ENCODE measurements at regions not wholly inside any gene's neighbourhood (a gene's known extent, or its start where the extent isn't known, plus 50 kb on each side); places are given as distances from the start of the nearest gene placed in this dataset.

DNA sequence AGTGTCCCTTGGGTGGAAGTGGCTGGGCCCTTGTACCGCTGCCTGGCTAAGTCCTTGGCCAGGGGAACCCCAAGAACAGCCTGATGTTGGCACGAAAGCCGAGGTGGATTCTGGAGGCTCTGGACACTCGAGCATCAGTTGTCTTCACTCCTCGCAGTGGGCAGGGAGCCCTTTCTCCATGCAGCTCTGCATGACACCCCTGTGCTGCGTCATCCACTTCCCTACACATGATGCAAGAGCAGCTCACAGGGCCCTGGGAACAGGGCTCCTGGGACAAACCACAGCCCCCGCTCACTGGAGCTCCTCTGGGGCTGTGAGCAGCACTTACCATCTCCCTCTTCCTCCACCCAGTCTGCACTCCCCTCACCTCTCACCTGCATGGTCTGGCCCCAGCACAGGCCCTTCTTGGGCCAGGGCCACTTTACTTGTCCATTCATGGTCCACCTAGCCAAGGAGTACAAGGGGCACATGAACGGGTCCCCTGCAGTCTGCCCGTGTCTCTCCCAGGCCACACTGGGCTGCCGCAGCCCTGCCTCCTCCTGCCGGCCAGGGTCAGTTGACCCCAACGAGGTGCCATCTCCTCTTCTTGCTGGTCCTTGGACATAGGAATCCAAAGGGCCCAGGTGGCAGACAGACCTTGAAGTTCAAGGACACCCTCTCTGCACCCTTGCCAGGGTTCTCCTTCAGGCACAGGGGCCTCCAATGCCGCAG is 66.5 kb downstream of the IGF2 start:
- Histone ChIP-seq H4K20me1 (ENCODE audit: insufficient read depth, low read length) (no peaks in the 10 kb centered on the region), H3K27ac (ENCODE audit: low read length) (no peak overlapping the region), H3K9me3 (ENCODE audit: insufficient read depth, low read length) (no peaks in the 10 kb centered on the region), H3K79me2 (ENCODE audit: low read length) (no peaks in the 10 kb centered on the region), H2AFZ (ENCODE audit: low read depth, low read length) (no peak overlapping the region), H3K27me3 (ENCODE audit: low read depth, low read length) (no peaks in the 10 kb centered on the region), H3K4me3 (ENCODE audit: low read length) (no peak overlapping the region), H3K4me1 (ENCODE audit: low read length) (no peaks in the 10 kb centered on the region), H3K4me2 (ENCODE audit: low read length) (no peak overlapping the region), H3K9ac (ENCODE audit: low read length) (no peak overlapping the region), H3K36me3 (replicated peaks; ENCODE audit: low read depth, low read length) (no peaks in the 10 kb centered on the region)
- TF ChIP-seq EZH2phosphoT487 (IDR thresholded peaks at IDR 0.05; ENCODE audit: low read depth): no peak
- TF ChIP-seq, protein P1, sequence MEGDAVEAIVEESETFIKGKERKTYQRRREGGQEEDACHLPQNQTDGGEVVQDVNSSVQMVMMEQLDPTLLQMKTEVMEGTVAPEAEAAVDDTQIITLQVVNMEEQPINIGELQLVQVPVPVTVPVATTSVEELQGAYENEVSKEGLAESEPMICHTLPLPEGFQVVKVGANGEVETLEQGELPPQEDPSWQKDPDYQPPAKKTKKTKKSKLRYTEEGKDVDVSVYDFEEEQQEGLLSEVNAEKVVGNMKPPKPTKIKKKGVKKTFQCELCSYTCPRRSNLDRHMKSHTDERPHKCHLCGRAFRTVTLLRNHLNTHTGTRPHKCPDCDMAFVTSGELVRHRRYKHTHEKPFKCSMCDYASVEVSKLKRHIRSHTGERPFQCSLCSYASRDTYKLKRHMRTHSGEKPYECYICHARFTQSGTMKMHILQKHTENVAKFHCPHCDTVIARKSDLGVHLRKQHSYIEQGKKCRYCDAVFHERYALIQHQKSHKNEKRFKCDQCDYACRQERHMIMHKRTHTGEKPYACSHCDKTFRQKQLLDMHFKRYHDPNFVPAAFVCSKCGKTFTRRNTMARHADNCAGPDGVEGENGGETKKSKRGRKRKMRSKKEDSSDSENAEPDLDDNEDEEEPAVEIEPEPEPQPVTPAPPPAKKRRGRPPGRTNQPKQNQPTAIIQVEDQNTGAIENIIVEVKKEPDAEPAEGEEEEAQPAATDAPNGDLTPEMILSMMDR (IDR thresholded peaks at IDR 0.05; ENCODE audit: low read depth, low read length): no peak

DNA sequence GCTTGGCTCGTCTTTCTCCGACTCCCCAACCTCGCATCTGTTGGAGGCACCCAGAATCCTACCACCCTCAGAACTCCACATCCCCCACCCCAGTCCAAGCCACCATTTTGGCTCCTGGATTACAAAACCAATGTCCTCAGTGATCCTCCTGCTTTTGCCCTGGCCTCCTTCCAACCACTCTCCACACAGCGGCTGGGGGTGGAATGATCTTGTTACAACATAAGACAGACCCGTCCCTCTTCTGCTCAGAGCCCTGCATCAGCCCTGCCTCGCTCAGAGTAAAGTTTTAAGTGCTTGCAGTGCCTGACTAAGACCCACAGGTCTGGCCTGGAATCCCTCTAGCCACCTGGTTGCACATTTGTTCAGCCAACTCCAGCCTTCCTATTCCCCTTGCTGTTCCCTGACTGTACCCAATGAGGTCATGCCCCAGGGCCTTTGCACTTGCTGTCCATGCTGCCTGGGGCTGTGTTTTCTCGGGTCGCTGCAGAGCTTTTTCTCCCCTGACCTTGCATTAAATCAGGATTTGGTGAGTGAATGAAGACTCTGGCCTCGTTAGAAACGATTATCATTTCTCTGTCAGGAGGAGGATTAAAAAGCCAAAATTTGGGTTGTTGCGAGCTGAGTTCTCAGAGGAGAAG is 67.3 kb downstream of the IGF2 start:
- Histone ChIP-seq H3K27me3 (ENCODE audit: low read depth, low read length) (0 out of 2 replicates have a peak, but pooled peaks cover 3% of the 10 kb centered on the region), H2AFZ (ENCODE audit: low read depth, low read length) (no peak overlapping the region), H3K4me2 (ENCODE audit: low read length) (no peak overlapping the region), H3K9me3 (ENCODE audit: insufficient read depth, low read length) (no peaks in the 10 kb centered on the region), H3K4me1 (ENCODE audit: low read length) (no peaks in the 10 kb centered on the region), H3K9ac (ENCODE audit: low read length) (no peak overlapping the region), H4K20me1 (ENCODE audit: insufficient read depth, low read length) (no peaks in the 10 kb centered on the region), H3K79me2 (ENCODE audit: low read length) (no peaks in the 10 kb centered on the region), H3K36me3 (replicated peaks; ENCODE audit: low read depth, low read length) (no peaks in the 10 kb centered on the region), H3K4me3 (ENCODE audit: low read length) (no peak overlapping the region), H3K27ac (ENCODE audit: low read length) (no peak overlapping the region)
- TF ChIP-seq, protein P1 (IDR thresholded peaks at IDR 0.05; ENCODE audit: low read depth, low read length): no peak
- no peak for TF ChIP-seq EZH2phosphoT487 (IDR thresholded peaks at IDR 0.05; ENCODE audit: low read depth)

Measured in OCI-LY3 (cell line).